ENCODE measurements at regions not wholly inside any gene's neighbourhood (a gene's known extent, or its start where the extent isn't known, plus 50 kb on each side); places are given as distances from the start of the nearest gene placed in this dataset.

GRCh38 chr5:29231154-29231553 lies 1962.3 kb upstream of the CDH6 start:
- TF ChIP-seq CEBPB (IDR thresholded peaks at IDR 0.05) (no peak), NFIC (IDR thresholded peaks at IDR 0.05) (no peak), TCF12 (IDR thresholded peaks at IDR 0.05; ENCODE audit: low read depth) (no peak), CREB1 (IDR thresholded peaks at IDR 0.05; ENCODE audit: low read depth) (no peak), EGR1 (IDR thresholded peaks at IDR 0.05) (no peak), EP300 (IDR thresholded peaks at IDR 0.05; ENCODE audit: borderline replicate concordance) (no peak), TEAD4 (IDR thresholded peaks at IDR 0.05) (no peak), REST (IDR thresholded peaks at IDR 0.05; ENCODE audit: low read depth) (no peak), YY1 (IDR thresholded peaks at IDR 0.05; ENCODE audit: low read depth) (no peak), TAF1 (IDR thresholded peaks at IDR 0.05; ENCODE audit: low read depth) (no peak), RAD21 (IDR thresholded peaks at IDR 0.05; ENCODE audit: low read depth) (no peak), USF1 (IDR thresholded peaks at IDR 0.05) (no peak), ZBTB7A (IDR thresholded peaks at IDR 0.05; ENCODE audit: low read depth) (no peak), MAX (IDR thresholded peaks at IDR 0.05) (no peak), FOXM1 (IDR thresholded peaks at IDR 0.05; ENCODE audit: borderline replicate concordance, low read depth) (no peak)

GRCh38 chr5:29230591-29230990 lies 1962.9 kb upstream of the CDH6 start:
- TF ChIP-seq CREB1 (IDR thresholded peaks at IDR 0.05; ENCODE audit: low read depth), result no peak
- no peak for TF ChIP-seq REST (IDR thresholded peaks at IDR 0.05; ENCODE audit: low read depth)
- no peak for TF ChIP-seq EP300 (IDR thresholded peaks at IDR 0.05; ENCODE audit: borderline replicate concordance)
- no peak for TF ChIP-seq TAF1 (IDR thresholded peaks at IDR 0.05; ENCODE audit: low read depth)
- TF ChIP-seq CEBPB (IDR thresholded peaks at IDR 0.05), result no peak
- no peak for TF ChIP-seq TCF12 (IDR thresholded peaks at IDR 0.05; ENCODE audit: low read depth)
- TF ChIP-seq RAD21 (IDR thresholded peaks at IDR 0.05; ENCODE audit: low read depth), result no peak
- no peak for TF ChIP-seq YY1 (IDR thresholded peaks at IDR 0.05; ENCODE audit: low read depth)
- no peak for TF ChIP-seq MAX (IDR thresholded peaks at IDR 0.05)
- TF ChIP-seq ZBTB7A (IDR thresholded peaks at IDR 0.05; ENCODE audit: low read depth), result no peak
- no peak for TF ChIP-seq FOXM1 (IDR thresholded peaks at IDR 0.05; ENCODE audit: borderline replicate concordance, low read depth)
- TF ChIP-seq EGR1 (IDR thresholded peaks at IDR 0.05), result no peak
- no peak for TF ChIP-seq NFIC (IDR thresholded peaks at IDR 0.05)
- TF ChIP-seq TEAD4 (IDR thresholded peaks at IDR 0.05), result no peak
- no peak for TF ChIP-seq USF1 (IDR thresholded peaks at IDR 0.05)

GRCh38 chr5:29229461-29229860 lies 1964.0 kb upstream of the CDH6 start:
- no peak for TF ChIP-seq TEAD4 (IDR thresholded peaks at IDR 0.05)
- no peak for TF ChIP-seq CEBPB (IDR thresholded peaks at IDR 0.05)
- TF ChIP-seq NFIC (IDR thresholded peaks at IDR 0.05), result no peak
- TF ChIP-seq USF1 (IDR thresholded peaks at IDR 0.05), result no peak
- no peak for TF ChIP-seq RAD21 (IDR thresholded peaks at IDR 0.05; ENCODE audit: low read depth)
- TF ChIP-seq TAF1 (IDR thresholded peaks at IDR 0.05; ENCODE audit: low read depth), result no peak
- TF ChIP-seq EGR1 (IDR thresholded peaks at IDR 0.05), result no peak
- no peak for TF ChIP-seq FOXM1 (IDR thresholded peaks at IDR 0.05; ENCODE audit: borderline replicate concordance, low read depth)
- TF ChIP-seq CREB1 (IDR thresholded peaks at IDR 0.05; ENCODE audit: low read depth), result no peak

GRCh38 chr5:29218138-29218537 lies 1975.3 kb upstream of the CDH6 start:
- TF ChIP-seq RAD21 (IDR thresholded peaks at IDR 0.05; ENCODE audit: low read depth) (peak; percentile 37; the same call in 1 of the 2 replicates), EGR1 (IDR thresholded peaks at IDR 0.05) (no peak)

- no peak for TF ChIP-seq NFIC (IDR thresholded peaks at IDR 0.05)
- TF ChIP-seq YY1 (IDR thresholded peaks at IDR 0.05; ENCODE audit: low read depth), result no peak
- no peak for TF ChIP-seq CREB1 (IDR thresholded peaks at IDR 0.05; ENCODE audit: low read depth)
- TF ChIP-seq RAD21 (IDR thresholded peaks at IDR 0.05; ENCODE audit: low read depth), result no peak
- TF ChIP-seq EGR1 (IDR thresholded peaks at IDR 0.05), result no peak
- no peak for TF ChIP-seq REST (IDR thresholded peaks at IDR 0.05; ENCODE audit: low read depth)
- TF ChIP-seq USF1 (IDR thresholded peaks at IDR 0.05), result no peak
- no peak for TF ChIP-seq ZBTB7A (IDR thresholded peaks at IDR 0.05; ENCODE audit: low read depth)
- TF ChIP-seq MAX (IDR thresholded peaks at IDR 0.05), result no peak
- no peak for TF ChIP-seq TEAD4 (IDR thresholded peaks at IDR 0.05)
- TF ChIP-seq FOXM1 (IDR thresholded peaks at IDR 0.05; ENCODE audit: borderline replicate concordance, low read depth), result no peak
- TF ChIP-seq CEBPB (IDR thresholded peaks at IDR 0.05), result no peak
- no peak for TF ChIP-seq TCF12 (IDR thresholded peaks at IDR 0.05; ENCODE audit: low read depth)
- no peak for TF ChIP-seq TAF1 (IDR thresholded peaks at IDR 0.05; ENCODE audit: low read depth)
- no peak for TF ChIP-seq EP300 (IDR thresholded peaks at IDR 0.05; ENCODE audit: borderline replicate concordance)
Observed at GRCh38 chr5:29214839-29215238, 1978.6 kb upstream of the CDH6 start.

All from Ishikawa (cell line).